ENCODE measurements at regions not wholly inside any gene's neighbourhood (a gene's known extent, or its start where the extent isn't known, plus 50 kb on each side); places are given as distances from the start of the nearest gene placed in this dataset.

GRCh38 chr3:95312650-95313049 lies 1249.8 kb downstream of the NSUN3 start:
- TF ChIP-seq CTCF (IDR thresholded peaks at IDR 0.05; ENCODE audit: low read depth, low read length) = no peak
- no peak for DNase-seq (ENCODE audit: extremely low read depth, low read depth)

- TF ChIP-seq CTCF (IDR thresholded peaks at IDR 0.05; ENCODE audit: low read depth, low read length) = no peak
Observed at GRCh38 chr3:95319921-95320494, 1257.1 kb downstream of the NSUN3 start.

DNA sequence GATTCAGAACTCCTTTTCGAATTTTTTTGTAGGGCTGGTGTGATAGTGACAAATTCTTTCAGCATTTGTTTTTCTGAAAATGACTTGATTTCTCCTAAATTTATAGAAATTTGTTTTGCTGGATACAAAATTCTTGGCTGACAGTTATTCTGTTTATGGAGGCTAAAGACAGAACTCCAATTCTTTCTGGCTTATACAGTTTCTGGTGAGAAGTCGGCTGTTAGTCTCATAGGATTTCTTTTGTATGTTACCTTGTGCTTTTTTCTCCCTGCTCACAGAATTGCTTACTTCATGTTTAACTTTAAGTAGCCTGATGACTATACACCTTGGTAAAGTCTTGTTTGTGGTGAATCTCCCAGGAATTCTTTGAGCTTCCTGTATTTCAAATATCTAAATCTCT lies 1264.6 kb downstream of the NSUN3 start:
- no peak for DNase-seq (ENCODE audit: extremely low read depth, low read depth)
- no peak for TF ChIP-seq CTCF (IDR thresholded peaks at IDR 0.05; ENCODE audit: low read depth, low read length)

More at GRCh38 chr3:95319921-95320494, 1257.1 kb downstream of the NSUN3 start:
- DNase-seq (ENCODE audit: extremely low read depth, low read depth) = no peak

GRCh38 chr3:95333826-95334225 lies 1271.0 kb downstream of the NSUN3 start:
- no peak for TF ChIP-seq CTCF (IDR thresholded peaks at IDR 0.05; ENCODE audit: low read depth, low read length)
- no peak for DNase-seq (ENCODE audit: extremely low read depth, low read depth)

- no peak for DNase-seq (ENCODE audit: extremely low read depth, low read depth)
- TF ChIP-seq CTCF (IDR thresholded peaks at IDR 0.05; ENCODE audit: low read depth, low read length) = no peak
Observed at GRCh38 chr3:95334461-95334860, 1271.6 kb downstream of the NSUN3 start.

GRCh38 chr3:95335517-95335916 lies 1272.7 kb downstream of the NSUN3 start:
- TF ChIP-seq CTCF (IDR thresholded peaks at IDR 0.05; ENCODE audit: low read depth, low read length) = no peak
- DNase-seq (ENCODE audit: extremely low read depth, low read depth) = no peak

- TF ChIP-seq CTCF (IDR thresholded peaks at IDR 0.05; ENCODE audit: low read depth, low read length) = no peak
- no peak for DNase-seq (ENCODE audit: extremely low read depth, low read depth)
Observed at GRCh38 chr3:95338446-95338845, 1275.6 kb downstream of the NSUN3 start.

All from AG09319 (cell line).